Central memory CD8-positive, alpha-beta T cell (primary cell): ENCODE measurements at regions not wholly inside any gene's neighbourhood (a gene's known extent, or its start where the extent isn't known, plus 50 kb on each side); places are given as distances from the start of the nearest gene placed in this dataset.

Experiments used
- ATAC-seq: fragments of 150-1000 bp; cut with Tn5 transposase; replicated peaks from 2 replicates; pipeline ENCODE4 v1.10.0; 2022; ENCODE audit warnings: mild to moderate bottlenecking, moderate FRiP score, moderate number of reproducible peaks; ENCODE audit not compliant: poor library complexity, severe bottlenecking; ENCODE audit errors: extremely low read depth
- DNase-seq, 2 donors: peaks; one replicate each; pipeline ENCODE4 v3.0.0; 2021; ENCODE audit warnings: low spot score in 2 of 2
- H3K27ac Mint-ChIP-seq: one replicate; pipeline ENCODE4 v1.8.0; 2022; ENCODE audit warnings: low read depth, mild to moderate bottlenecking, moderate library complexity, mixed read lengths
- H3K27me3 Mint-ChIP-seq: one replicate; pipeline ENCODE4 v1.8.0; 2022; ENCODE audit warnings: mixed read lengths
- H3K36me3 Mint-ChIP-seq: one replicate; pipeline ENCODE4 v1.8.0; 2022; ENCODE audit warnings: mild to moderate bottlenecking, moderate library complexity, mixed read lengths; ENCODE audit not compliant: insufficient read depth
- H3K4me1 Mint-ChIP-seq: one replicate; pipeline ENCODE4 v1.8.0; 2022; ENCODE audit warnings: mixed read lengths
- H3K4me3 Mint-ChIP-seq: one replicate; pipeline ENCODE4 v1.8.0; 2022; ENCODE audit warnings: mild to moderate bottlenecking, moderate library complexity, mixed read lengths
- H3K9me3 Mint-ChIP-seq: one replicate; pipeline ENCODE4 v1.8.0; 2022; ENCODE audit warnings: mixed read lengths

GRCh38 chr2:205911306-205911705 is 174.7 kb downstream of the INO80D start:
- DNase-seq (no peak), ATAC-seq (no peak)
- peaks cover 43% of the 10 kb centered on the region for H3K27me3 Mint-ChIP-seq
- H3K27ac Mint-ChIP-seq: no peak overlapping the region
- H3K4me3 Mint-ChIP-seq: no peak overlapping the region
- no peaks in the 10 kb centered on the region for H3K36me3 Mint-ChIP-seq
- no peaks in the 10 kb centered on the region for H3K4me1 Mint-ChIP-seq
- H3K9me3 Mint-ChIP-seq: no peaks in the 10 kb centered on the region

GRCh38 chr2:205909184-205909572 is 176.8 kb downstream of the INO80D start:
- Mint-ChIP-seq H3K27ac (no peak overlapping the region), H3K9me3 (no peaks in the 10 kb centered on the region), H3K4me1 (no peaks in the 10 kb centered on the region), H3K4me3 (no peak overlapping the region), H3K27me3 (peaks cover 61% of the 10 kb centered on the region), H3K36me3 (no peaks in the 10 kb centered on the region)
- ATAC-seq (no peak), DNase-seq (no peak)

- Mint-ChIP-seq H3K36me3 (no peaks in the 10 kb centered on the region), H3K4me3 (no peak overlapping the region), H3K27ac (no peak overlapping the region), H3K9me3 (no peaks in the 10 kb centered on the region), H3K4me1 (no peaks in the 10 kb centered on the region), H3K27me3 (peaks cover 68% of the 10 kb centered on the region)
- ATAC-seq (no peak), DNase-seq (no peak)
Observed at GRCh38 chr2:205908212-205909183, 177.5 kb downstream of the INO80D start.

GRCh38 chr2:205906419-205906818 is 179.6 kb downstream of the INO80D start:
- no peak overlapping the region for H3K4me3 Mint-ChIP-seq
- H3K36me3 Mint-ChIP-seq: no peaks in the 10 kb centered on the region
- no peaks in the 10 kb centered on the region for H3K4me1 Mint-ChIP-seq
- ATAC-seq: no peak
- H3K27ac Mint-ChIP-seq: no peak overlapping the region
- no peak for DNase-seq
- H3K27me3 Mint-ChIP-seq: peaks cover 83% of the 10 kb centered on the region
- H3K9me3 Mint-ChIP-seq: no peaks in the 10 kb centered on the region

GRCh38 chr2:205905576-205905975 is 180.4 kb downstream of the INO80D start:
- no peaks in the 10 kb centered on the region for H3K36me3 Mint-ChIP-seq
- H3K27me3 Mint-ChIP-seq: peaks cover 79% of the 10 kb centered on the region

GRCh38 chr2:205904873-205905272 is 181.1 kb downstream of the INO80D start:
- no peaks in the 10 kb centered on the region for H3K4me1 Mint-ChIP-seq
- ATAC-seq: no peak

More at GRCh38 chr2:205905576-205905975, 180.4 kb downstream of the INO80D start:
- DNase-seq (no peak), ATAC-seq (no peak)
- no peaks in the 10 kb centered on the region for H3K4me1 Mint-ChIP-seq
- H3K9me3 Mint-ChIP-seq: no peaks in the 10 kb centered on the region
- H3K4me3 Mint-ChIP-seq: no peak overlapping the region
- no peak overlapping the region for H3K27ac Mint-ChIP-seq

GRCh38 chr2:205903549-205904129 is 182.3 kb downstream of the INO80D start:
- no peak for ATAC-seq
- Mint-ChIP-seq H3K27ac (no peak overlapping the region), H3K27me3 (peaks cover 61% of the 10 kb centered on the region), H3K9me3 (no peaks in the 10 kb centered on the region), H3K36me3 (no peaks in the 10 kb centered on the region), H3K4me3 (no peak overlapping the region), H3K4me1 (no peaks in the 10 kb centered on the region)
- no peak for DNase-seq

More at GRCh38 chr2:205904873-205905272, 181.1 kb downstream of the INO80D start:
- no peaks in the 10 kb centered on the region for H3K9me3 Mint-ChIP-seq
- H3K27ac Mint-ChIP-seq: no peak overlapping the region
- H3K27me3 Mint-ChIP-seq: peaks cover 72% of the 10 kb centered on the region
- H3K36me3 Mint-ChIP-seq: no peaks in the 10 kb centered on the region
- no peak for DNase-seq
- no peak overlapping the region for H3K4me3 Mint-ChIP-seq

- peaks cover 57% of the 10 kb centered on the region for H3K27me3 Mint-ChIP-seq
- no peaks in the 10 kb centered on the region for H3K4me1 Mint-ChIP-seq
- H3K4me3 Mint-ChIP-seq: no peak overlapping the region
- no peaks in the 10 kb centered on the region for H3K36me3 Mint-ChIP-seq
- ATAC-seq (no peak), DNase-seq (no peak)
- H3K27ac Mint-ChIP-seq: no peak overlapping the region
- no peaks in the 10 kb centered on the region for H3K9me3 Mint-ChIP-seq
Observed at GRCh38 chr2:205902900-205903237, 183.1 kb downstream of the INO80D start.

GRCh38 chr2:205902041-205902899 is 183.7 kb downstream of the INO80D start:
- peaks cover 51% of the 10 kb centered on the region for H3K27me3 Mint-ChIP-seq
- DNase-seq (no peak), ATAC-seq (no peak)
- H3K4me1 Mint-ChIP-seq: no peaks in the 10 kb centered on the region
- H3K9me3 Mint-ChIP-seq: no peaks in the 10 kb centered on the region
- H3K36me3 Mint-ChIP-seq: no peaks in the 10 kb centered on the region
- no peak overlapping the region for H3K4me3 Mint-ChIP-seq
- no peak overlapping the region for H3K27ac Mint-ChIP-seq

- no peaks in the 10 kb centered on the region for H3K4me1 Mint-ChIP-seq
- no peak for DNase-seq
- no peaks in the 10 kb centered on the region for H3K36me3 Mint-ChIP-seq
- H3K9me3 Mint-ChIP-seq: no peaks in the 10 kb centered on the region
- no peak overlapping the region for H3K4me3 Mint-ChIP-seq
- no peak for ATAC-seq
- no peak overlapping the region for H3K27ac Mint-ChIP-seq
- H3K27me3 Mint-ChIP-seq: peaks cover 49% of the 10 kb centered on the region
Observed at GRCh38 chr2:205901491-205901890, 184.5 kb downstream of the INO80D start.

GRCh38 chr2:205898744-205899143 is 187.2 kb downstream of the INO80D start:
- Mint-ChIP-seq H3K36me3 (no peaks in the 10 kb centered on the region), H3K9me3 (no peaks in the 10 kb centered on the region), H3K27me3 (peaks cover 37% of the 10 kb centered on the region), H3K4me3 (no peak overlapping the region), H3K4me1 (no peaks in the 10 kb centered on the region), H3K27ac (no peak overlapping the region)
- DNase-seq (no peak), ATAC-seq (no peak)

- H3K27ac Mint-ChIP-seq: no peak overlapping the region
- H3K4me1 Mint-ChIP-seq: no peaks in the 10 kb centered on the region
- peaks cover 25% of the 10 kb centered on the region for H3K27me3 Mint-ChIP-seq
- ATAC-seq (no peak), DNase-seq (no peak)
- H3K36me3 Mint-ChIP-seq: no peaks in the 10 kb centered on the region
- no peaks in the 10 kb centered on the region for H3K9me3 Mint-ChIP-seq
- no peak overlapping the region for H3K4me3 Mint-ChIP-seq
Observed at GRCh38 chr2:205895981-205896655, 189.9 kb downstream of the INO80D start.
